MCF 10A (cell line): ENCODE measurements at regions not wholly inside any gene's neighbourhood (a gene's known extent, or its start where the extent isn't known, plus 50 kb on each side); places are given as distances from the start of the nearest gene placed in this dataset.

Experiments
- BruUV-seq: library from RNA; stranded (reverse); fragments of 400-500 nt; replicated peaks from 2 replicates; lab custom pipeline; 2021; lab: Mats Ljungman, UMichigan
- CTCF ChIA-PET: fragments of 300-600 bp; sonication (Branson Sonifier 250); formaldehyde crosslinking; extraction: SDS; loops from one replicate; lab custom pipeline; 2021; ENCODE audit warnings: antibody characterized with exemption, inconsistent platforms; lab: Yijun Ruan, JAX
- POLR2A ChIA-PET: fragments of 300-600, 350-650 bp; sonication (Branson Sonifier 250); formaldehyde crosslinking; extraction: SDS; loops from one replicate; lab custom pipeline; 2020; ENCODE audit warnings: antibody characterized with exemption, inconsistent platforms; lab: Yijun Ruan, JAX
- DNase-seq: peaks from one replicate; pipeline ENCODE4 v3.0.0-alpha.2; 2018; ENCODE audit not compliant: unreplicated experiment
- H3K27ac Mint-ChIP-seq: one replicate; pipeline ENCODE4 v1.8.0; 2022; ENCODE audit warnings: mild to moderate bottlenecking, low read depth, mixed read lengths; ENCODE audit not compliant: unreplicated experiment
- H3K27me3 Mint-ChIP-seq: one replicate; pipeline ENCODE4 v1.8.0; 2022; ENCODE audit warnings: mixed read lengths; ENCODE audit not compliant: insufficient read depth, unreplicated experiment
- H3K36me3 Mint-ChIP-seq: one replicate; pipeline ENCODE4 v1.8.0; 2022; ENCODE audit warnings: mild to moderate bottlenecking, moderate library complexity, mixed read lengths; ENCODE audit not compliant: insufficient read depth, unreplicated experiment
- H3K4me1 Mint-ChIP-seq: one replicate; pipeline ENCODE4 v1.8.0; 2022; ENCODE audit warnings: mixed read lengths; ENCODE audit not compliant: insufficient read depth, unreplicated experiment
- H3K4me3 Mint-ChIP-seq: one replicate; pipeline ENCODE4 v1.8.0; 2022; ENCODE audit warnings: mild to moderate bottlenecking, moderate library complexity, mixed read lengths; ENCODE audit not compliant: unreplicated experiment
- H3K9me3 Mint-ChIP-seq: one replicate; pipeline ENCODE4 v1.8.0; 2022; ENCODE audit warnings: mixed read lengths; ENCODE audit not compliant: unreplicated experiment
- CTCF ChIP-seq: fragments of 200-600 bp; IDR thresholded peaks from one replicate; pipeline ENCODE4 v1.8.0; 2022; ENCODE audit warnings: antibody characterized with exemption, mild to moderate bottlenecking; ENCODE audit not compliant: unreplicated experiment
- intact Hi-C: fragments of 100-400 bp; cut with micrococcal nuclease; formaldehyde crosslinking; loops from 2 replicates; pipeline ENCODE4 v1.14.1; 2022

GRCh38 chr15:97317163-97317562 lies 643.3 kb upstream of the ARRDC4 start:
- POLR2A ChIA-PET, result no interaction called here
- H3K36me3 Mint-ChIP-seq, result no peaks in the 10 kb centered on the region
- H3K27ac Mint-ChIP-seq, result no peak overlapping the region
- no peak for DNase-seq
- no peaks in the 10 kb centered on the region for H3K4me1 Mint-ChIP-seq
- TF ChIP-seq CTCF, result no peak
- intact Hi-C loops, result no loop called here
- no peaks in the 10 kb centered on the region for H3K27me3 Mint-ChIP-seq
- no peak overlapping the region for H3K4me3 Mint-ChIP-seq
- no peaks in the 10 kb centered on the region for H3K9me3 Mint-ChIP-seq
- no TSS peak for BruUV-seq
- CTCF ChIA-PET, result no interaction called here

- H3K27ac Mint-ChIP-seq, result no peak overlapping the region
- no peaks in the 10 kb centered on the region for H3K4me1 Mint-ChIP-seq
- ChIA-PET CTCF (no interaction called here), POLR2A (interaction anchor here (1.5 kb wide), 1 partner anchor 10 kb away, joined by 6 read pairs; no protein-coding TSS in a partner anchor)
- H3K4me3 Mint-ChIP-seq, result no peak overlapping the region
- no peak for TF ChIP-seq CTCF
- intact Hi-C loops, result no loop called here
- no TSS peak for BruUV-seq
- DNase-seq, result no peak
- no peaks in the 10 kb centered on the region for H3K9me3 Mint-ChIP-seq
- no peaks in the 10 kb centered on the region for H3K27me3 Mint-ChIP-seq
- H3K36me3 Mint-ChIP-seq, result no peaks in the 10 kb centered on the region
Measured at GRCh38 chr15:97319291-97319690, 641.2 kb upstream of the ARRDC4 start.

- H3K27ac Mint-ChIP-seq, result no peak overlapping the region
- POLR2A ChIA-PET, result no interaction called here
- no peaks in the 10 kb centered on the region for H3K4me1 Mint-ChIP-seq
- no TSS peak for BruUV-seq
- no peaks in the 10 kb centered on the region for H3K36me3 Mint-ChIP-seq
- H3K4me3 Mint-ChIP-seq, result no peak overlapping the region
- intact Hi-C loops, result no loop called here
- CTCF ChIA-PET, result no interaction called here
- no peaks in the 10 kb centered on the region for H3K9me3 Mint-ChIP-seq
- TF ChIP-seq CTCF, result no peak
- H3K27me3 Mint-ChIP-seq, result no peaks in the 10 kb centered on the region
- no peak for DNase-seq
Measured at GRCh38 chr15:97346221-97346620, 614.3 kb upstream of the ARRDC4 start.

- no peak for DNase-seq
- Mint-ChIP-seq H3K27ac (no peak overlapping the region), H3K4me1 (no peaks in the 10 kb centered on the region), H3K9me3 (no peaks in the 10 kb centered on the region), H3K27me3 (no peaks in the 10 kb centered on the region), H3K4me3 (no peak overlapping the region), H3K36me3 (no peaks in the 10 kb centered on the region)
- POLR2A ChIA-PET, result no interaction called here
- no peak for TF ChIP-seq CTCF
- intact Hi-C loops, result no loop called here
- CTCF ChIA-PET, result no interaction called here
- no TSS peak for BruUV-seq
Measured at GRCh38 chr15:97350813-97351212, 609.7 kb upstream of the ARRDC4 start.
